Brain microvascular endothelial cell (primary cell): ENCODE measurements at regions not wholly inside any gene's neighbourhood (a gene's known extent, or its start where the extent isn't known, plus 50 kb on each side); places are given as distances from the start of the nearest gene placed in this dataset.

Experiments used
- DNase-seq: peaks from one replicate; pipeline ENCODE4 v3.0.0-alpha.2; 2020
- H3K27ac ChIP-seq: fragments of 250-450 bp; sonication (Bioruptor Pico); 2 replicates; pipeline ENCODE4 v1.5.1; 2020; ENCODE audit warnings: mild to moderate bottlenecking, moderate library complexity
- H3K27me3 ChIP-seq: fragments of 250-450 bp; sonication (Bioruptor Pico); replicated peaks from 2 replicates; pipeline ENCODE4 v1.5.1; 2020; ENCODE audit warnings: mild to moderate bottlenecking
- H3K36me3 ChIP-seq: fragments of 250-450 bp; sonication (Bioruptor Pico); replicated peaks from 2 replicates; pipeline ENCODE4 v1.5.1; 2020; ENCODE audit warnings: mild to moderate bottlenecking
- H3K4me3 ChIP-seq: 2 replicates; pipeline ENCODE4 v1.5.1; 2011; ENCODE audit warnings: low read depth, mild to moderate bottlenecking, control low read depth, low read length, moderate library complexity
- CTCF ChIP-seq: IDR thresholded peaks from 2 replicates; pipeline ENCODE4 v1.5.1; 2011; ENCODE audit warnings: low read depth, mild to moderate bottlenecking, moderate library complexity, low read length, control low read depth, inconsistent platforms; ENCODE audit errors: missing control alignments
- in situ Hi-C: cut with HindIII; loops from 2 replicates; pipeline ENCODE4 v1.10.0; 2017; ENCODE audit warnings: low sequenced_read_pairs, low pct_ligation_motif_present

GRCh38 chr6:4354181-4354580 lies 218.8 kb upstream of the ECI2 start:
- H3K4me3 ChIP-seq, result no peak overlapping the region
- TF ChIP-seq CTCF, result peak; percentile 13
- in situ Hi-C loops, result no loop called here
- no peak overlapping the region for H3K27ac ChIP-seq
- no peaks in the 10 kb centered on the region for H3K36me3 ChIP-seq
- no peak for DNase-seq
- H3K27me3 ChIP-seq, result no peaks in the 10 kb centered on the region

GRCh38 chr6:4352731-4353130 lies 217.4 kb upstream of the ECI2 start:
- Histone ChIP-seq H3K27me3 (no peaks in the 10 kb centered on the region), H3K4me3 (no peak overlapping the region), H3K27ac (no peak overlapping the region), H3K36me3 (no peaks in the 10 kb centered on the region)
- no peak for DNase-seq
- no peak for TF ChIP-seq CTCF
- in situ Hi-C loops, result no loop called here

- Histone ChIP-seq H3K27me3 (no peaks in the 10 kb centered on the region), H3K27ac (peak overlapping the region; percentile 83), H3K36me3 (no peaks in the 10 kb centered on the region), H3K4me3 (peak overlapping the region; percentile 42)
- in situ Hi-C loops, result no loop called here
- no peak for DNase-seq
- TF ChIP-seq CTCF, result no peak
Measured at GRCh38 chr6:4352322-4352669, 216.9 kb upstream of the ECI2 start.

GRCh38 chr6:4351520-4352321 lies 216.3 kb upstream of the ECI2 start:
- in situ Hi-C loops, result no loop called here
- peak; percentile 93 for DNase-seq
- H3K27ac ChIP-seq, result peak overlapping the region; percentile 83

GRCh38 chr6:4350567-4351519 lies 215.5 kb upstream of the ECI2 start:
- Histone ChIP-seq H3K36me3 (no peaks in the 10 kb centered on the region), H3K27ac (peak overlapping the region; percentile 83), H3K27me3 (no peaks in the 10 kb centered on the region), H3K4me3 (no peak overlapping the region)
- in situ Hi-C loops, result no loop called here
- no peak for DNase-seq
- no peak for TF ChIP-seq CTCF

More at GRCh38 chr6:4351520-4352321, 216.3 kb upstream of the ECI2 start:
- no peaks in the 10 kb centered on the region for H3K36me3 ChIP-seq
- TF ChIP-seq CTCF, result no peak
- H3K27me3 ChIP-seq, result no peaks in the 10 kb centered on the region
- peak overlapping the region; percentile 42 for H3K4me3 ChIP-seq
